K562 (cell line): ENCODE measurements at regions not wholly inside any gene's neighbourhood (a gene's known extent, or its start where the extent isn't known, plus 50 kb on each side); places are given as distances from the start of the nearest gene placed in this dataset.

Source experiments
- ATAC-seq: fragments of 200-7000 bp; cut with Tn5 transposase; 3 replicates; pipeline ENCODE4 v1.9.1; 2020; ENCODE audit warnings: moderate library complexity
- BruUV-seq: library from RNA; stranded (reverse); fragments of 400-500 nt; replicated peaks from 2 replicates; lab custom pipeline; 2021; lab: Mats Ljungman, UMichigan
- CTCF ChIA-PET: fragments of 300-600 bp; formaldehyde crosslinking; extraction: SDS; loops from one replicate; lab custom pipeline; 2021; ENCODE audit warnings: low intra/inter-chr PET ratio; lab: Yijun Ruan, JAX
- POLR2A ChIA-PET: fragments of 300-600, 350-650 bp; sonication (Branson Sonifier 250); formaldehyde crosslinking; extraction: SDS; loops from one replicate; lab custom pipeline; 2021; ENCODE audit warnings: antibody characterized with exemption, inconsistent platforms; lab: Yijun Ruan, JAX
- DNase-seq, 4 experiments: peaks; one replicate each; pipeline versions ENCODE4 v3.0.0 to v3.0.0-alpha.2; 2011 to 2018; ENCODE audit warnings: low spot score in 3 of 4, mixed read lengths in 3 of 4; ENCODE audit errors: extremely low read depth in 1 of 4
- FAIRE-seq: peaks from 2 replicates; lab custom pipeline; 2011; peaks lifted over from hg19 to GRCh38; lab: Jason Lieb, UNC
- H2AFZ ChIP-seq: 2 replicates; pipeline ENCODE4 v1.6.0; 2011; ENCODE audit warnings: low read depth, low read length, control low read depth, inconsistent platforms
- H3K27ac ChIP-seq: fragments of 200-600 bp; 3 replicates; pipeline ENCODE4 v1.8.0; 2011; ENCODE audit warnings: low read depth, mild to moderate bottlenecking, control low read depth, inconsistent platforms, low read length, moderate library complexity, mixed read lengths; ENCODE audit errors: extremely low read depth
- H3K27me3 ChIP-seq, 2 experiments: fragments of 300-600 bp in 1 of 2; 2 replicates in 1 of 2; 3 replicates in 1 of 2; pipeline versions ENCODE4 v1.6.0 to v1.8.0; 2011; ENCODE audit warnings: inconsistent platforms in 2 of 2, low read length in 2 of 2, mild to moderate bottlenecking in 1 of 2, mixed read lengths in 1 of 2, moderate library complexity in 1 of 2; ENCODE audit not compliant: control insufficient read depth in 2 of 2, insufficient read depth in 2 of 2
- H3K36me3 ChIP-seq: fragments of 300-600 bp; 3 replicates; pipeline ENCODE4 v1.8.0; 2011; ENCODE audit warnings: mild to moderate bottlenecking, low read length, inconsistent platforms; ENCODE audit not compliant: control insufficient read depth, insufficient read depth
- H3K4me1 ChIP-seq, 2 experiments: fragments of 200-600 bp in 1 of 2; replicated peaks in 1 of 2; 2 replicates in 1 of 2; 3 replicates in 1 of 2; pipeline versions ENCODE4 v1.5.1 to v1.8.0; 2011; ENCODE audit warnings: inconsistent platforms in 2 of 2, low read length in 2 of 2, mild to moderate bottlenecking in 1 of 2, mixed read lengths in 1 of 2, moderate library complexity in 1 of 2; ENCODE audit not compliant: control insufficient read depth in 2 of 2, insufficient read depth in 2 of 2
- H3K4me2 ChIP-seq: 2 replicates; pipeline ENCODE4 v1.6.1; 2011; ENCODE audit warnings: low read length, control low read depth, inconsistent platforms, mixed read lengths; ENCODE audit not compliant: insufficient read depth
- H3K4me3 ChIP-seq: fragments of 200-600 bp; sonication (generic), shearing (Covaris generic); 2 replicates; pipeline ENCODE4 v1.5.1; 2016; ENCODE audit warnings: control low read depth, inconsistent platforms
- H3K79me2 ChIP-seq: fragments of 200-600 bp; 3 replicates; pipeline ENCODE4 v1.8.0; 2011; ENCODE audit warnings: low read length, inconsistent platforms; ENCODE audit not compliant: control insufficient read depth, insufficient read depth
- H3K9ac ChIP-seq, 2 experiments: 2 replicates each; pipeline versions ENCODE4 v1.6.0 to v1.6.1; 2011; ENCODE audit warnings: low read depth in 2 of 2, low read length in 2 of 2, control low read depth in 1 of 2, inconsistent platforms in 1 of 2, mild to moderate bottlenecking in 1 of 2, mixed read lengths in 1 of 2; ENCODE audit not compliant: insufficient read depth in 1 of 2
- H3K9me1 ChIP-seq: one replicate; pipeline ENCODE4 v1.6.0; 2011; ENCODE audit warnings: inconsistent platforms, mild to moderate bottlenecking, low read length, moderate library complexity; ENCODE audit not compliant: control insufficient read depth, insufficient read depth
- H3K9me3 ChIP-seq: replicated peaks from 2 replicates; pipeline ENCODE4 v1.5.1; 2011; ENCODE audit warnings: low read depth, low read length, inconsistent platforms; ENCODE audit not compliant: control insufficient read depth, insufficient read depth
- H4K20me1 ChIP-seq: replicated peaks from 2 replicates; pipeline ENCODE4 v1.6.1; 2011; ENCODE audit warnings: low read length, inconsistent platforms, mixed read lengths; ENCODE audit not compliant: control insufficient read depth, insufficient read depth
- GTF2F1 ChIP-seq: IDR thresholded peaks from 2 replicates; pipeline ENCODE4 v1.6.1; 2011; ENCODE audit warnings: low read depth, low read length, improper control_type of control experiment
- HNRNPH1 ChIP-seq: fragments of 200-400 bp; formaldehyde crosslinking; optimal IDR thresholded peaks from 2 replicates; pipeline ENCODE3; 2017; ENCODE audit warnings: low read depth, mild to moderate bottlenecking, low read length, moderate library complexity
- HNRNPK ChIP-seq: fragments of 200-400 bp; formaldehyde crosslinking; IDR thresholded peaks from one replicate; pipeline ENCODE4 v1.6.1; 2018; ENCODE audit warnings: mild to moderate bottlenecking, low read depth, low read length; ENCODE audit not compliant: poor library complexity, severe bottlenecking
- KLF10 ChIP-seq: fragments of 250-450 bp; sonication (Bioruptor Pico); IDR thresholded peaks from 2 replicates; pipeline ENCODE4 v1.6.1; 2021; ENCODE audit warnings: matching md5 sums
- MYC ChIP-seq, 2 experiments: fragments of 250-450 bp in 1 of 2; sonication (Bioruptor Pico) in 1 of 2; IDR thresholded peaks; 2 replicates each; pipeline versions ENCODE4 v1.5.1 to v1.6.1; 2012 to 2021; ENCODE audit warnings: low read depth in 2 of 2, borderline replicate concordance in 1 of 2, improper control_type of control experiment in 1 of 2, low read length in 1 of 2, mild to moderate bottlenecking in 1 of 2, moderate library complexity in 1 of 2
- NEUROD1 ChIP-seq: fragments of 150-350 bp; IDR thresholded peaks from 2 replicates; pipeline ENCODE4 v1.6.1; 2014; ENCODE audit warnings: borderline replicate concordance, low read length, low read depth; ENCODE audit not compliant: partially characterized antibody
- POLR2G ChIP-seq: fragments of 200-400 bp; formaldehyde crosslinking; IDR thresholded peaks from 2 replicates; pipeline ENCODE4 v1.6.1; 2017; ENCODE audit warnings: low read depth, mild to moderate bottlenecking, antibody characterized with exemption, low read length, moderate library complexity
- TFE3 ChIP-seq: fragments of 450-650 bp; formaldehyde crosslinking; IDR thresholded peaks from 2 replicates; pipeline ENCODE4 v1.4.0; 2020; ENCODE audit warnings: mild to moderate bottlenecking, mixed read lengths
- THRB ChIP-seq: fragments of 450-650 bp; formaldehyde crosslinking; conservative IDR thresholded peaks from 2 replicates; pipeline ENCODE4 v1.4.0; 2022; ENCODE audit warnings: mild to moderate bottlenecking, missing genetic modification characterization
- ZBTB5 ChIP-seq: fragments of 450-650 bp; IDR thresholded peaks from 2 replicates; pipeline ENCODE4 v1.6.1; 2017; ENCODE audit warnings: antibody characterized with exemption
- ZNF124 ChIP-seq: sonication (generic); formaldehyde crosslinking; IDR thresholded peaks from 2 replicates; pipeline ENCODE4 v1.8.1; 2022; ENCODE audit warnings: missing genetic modification reagents
- ZNF174 ChIP-seq: fragments of 250-450 bp; sonication (Bioruptor Pico); IDR thresholded peaks from 2 replicates; pipeline ENCODE4 v1.4.0; 2020; ENCODE audit warnings: mild to moderate bottlenecking
- ZNF24 ChIP-seq: fragments of 450-650 bp; IDR thresholded peaks from 2 replicates; pipeline ENCODE4 v1.6.1; 2016
- ZNF253 ChIP-seq: fragments of 250-450 bp; sonication (Bioruptor Pico); conservative IDR thresholded peaks from 2 replicates; pipeline ENCODE4 v1.6.1; 2021; ENCODE audit warnings: mild to moderate bottlenecking
- in situ Hi-C: fragments of 300-500 bp; cut with MboI; formaldehyde crosslinking; loops from 4 replicates; pipeline ENCODE4 v1.15.0; 2018; ENCODE audit warnings: inconsistent platforms, mixed read lengths
- intact Hi-C: fragments of 100-400 bp; cut with micrococcal nuclease; formaldehyde crosslinking; loops from 2 replicates; pipeline ENCODE4 v1.14.2; 2022

GRCh38 chrX:144809025-144809424, 438.3 kb upstream of the SPANXN1 start:
- TF ChIP-seq ZNF24, result no peak
- TF ChIP-seq ZBTB5, result no peak
- no peak for TF ChIP-seq ZNF253
- TF ChIP-seq GTF2F1, result no peak
- no peak for TF ChIP-seq NEUROD1
- TF ChIP-seq THRB (CRISPR knock-in tag), result no peak
- no peak for TF ChIP-seq HNRNPH1
- no peak for TF ChIP-seq POLR2G
- TF ChIP-seq ZNF124, result no peak
- TF ChIP-seq MYC (IDR thresholded peaks at IDR 0.05; ENCODE audit: low read depth, low read length), result no peak
- TF ChIP-seq MYC (CRISPR knock-in tag; IDR thresholded peaks at IDR 0.05; ENCODE audit: borderline replicate concordance, low read depth), result no peak
- no peak for TF ChIP-seq HNRNPK
- TF ChIP-seq TFE3 (CRISPR knock-in tag), result no peak
- TF ChIP-seq ZNF174, result no peak
- TF ChIP-seq KLF10, result no peak
- H3K9ac ChIP-seq, result no peak overlapping the region
- DNase-seq (no peak), FAIRE-seq (no peak), ATAC-seq (no peak)
- no peaks in the 10 kb centered on the region for H3K9me3 ChIP-seq
- H3K4me1 ChIP-seq, result no peaks in the 10 kb centered on the region
- no peak overlapping the region for H3K4me2 ChIP-seq
- intact Hi-C loops (no loop called here), in situ Hi-C loops (no loop called here)
- ChIA-PET POLR2A (no interaction called here), CTCF (no interaction called here)
- H2AFZ ChIP-seq, result no peak overlapping the region
- H3K27ac ChIP-seq, result no peak overlapping the region
- no TSS peak for BruUV-seq
- H4K20me1 ChIP-seq, result no peaks in the 10 kb centered on the region
- H3K4me3 ChIP-seq, result no peak overlapping the region
- H3K79me2 ChIP-seq, result no peaks in the 10 kb centered on the region
- H3K9me1 ChIP-seq, result no peaks in the 10 kb centered on the region
- no peaks in the 10 kb centered on the region for H3K27me3 ChIP-seq
- no peaks in the 10 kb centered on the region for H3K36me3 ChIP-seq
